HG03354 (cell line): ENCODE measurements at regions not wholly inside any gene's neighbourhood (a gene's known extent, or its start where the extent isn't known, plus 50 kb on each side); places are given as distances from the start of the nearest gene placed in this dataset.

Source experiments
- ATAC-seq: cut with Tn5 transposase; IDR thresholded peaks from one replicate; pipeline ENCODE4 v1.9.1; 2021; ENCODE audit warnings: mild to moderate bottlenecking; ENCODE audit not compliant: unreplicated experiment, poor library complexity, severe bottlenecking

DNA sequence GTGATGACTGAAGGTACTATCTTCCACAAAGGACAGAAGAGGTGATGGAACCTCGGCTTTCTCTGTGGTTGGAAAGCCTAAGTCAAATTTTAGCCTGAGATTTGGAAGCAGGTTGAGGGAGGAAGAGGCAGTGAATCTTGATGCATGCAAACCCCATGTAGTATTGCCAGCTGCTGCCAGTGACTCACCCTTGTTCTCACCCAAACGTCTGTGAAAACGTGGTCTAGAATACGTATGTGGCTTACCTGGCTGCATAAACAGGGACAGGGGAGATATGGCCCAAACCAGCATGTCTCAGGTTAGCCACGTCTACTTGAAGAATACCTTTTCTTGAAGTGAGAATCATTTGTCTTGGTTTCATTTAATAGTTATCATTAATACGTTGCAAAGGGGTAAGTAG, 438.0 kb upstream of the MAF start:
- no peak for ATAC-seq

- no peak for ATAC-seq
Observed at GRCh38 chr16:80034948-80035663, 434.6 kb upstream of the MAF start.

DNA sequence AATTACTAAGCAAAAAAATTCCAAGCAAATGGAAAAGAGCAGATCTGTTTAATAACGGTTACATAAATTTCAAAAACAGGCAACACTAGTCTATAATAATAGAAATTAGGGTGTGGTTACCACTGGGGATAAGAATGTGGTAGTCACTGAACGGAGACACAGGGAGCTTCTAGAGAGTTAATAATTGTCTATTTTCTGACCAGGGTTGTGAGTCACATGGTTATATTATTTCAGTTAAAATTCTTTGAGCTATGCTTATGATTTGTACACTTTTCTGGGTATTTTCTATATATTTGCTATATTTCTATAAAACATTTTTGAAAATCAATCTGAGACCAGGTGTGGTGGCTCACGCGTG, 433.9 kb upstream of the MAF start:
- no peak for ATAC-seq

DNA sequence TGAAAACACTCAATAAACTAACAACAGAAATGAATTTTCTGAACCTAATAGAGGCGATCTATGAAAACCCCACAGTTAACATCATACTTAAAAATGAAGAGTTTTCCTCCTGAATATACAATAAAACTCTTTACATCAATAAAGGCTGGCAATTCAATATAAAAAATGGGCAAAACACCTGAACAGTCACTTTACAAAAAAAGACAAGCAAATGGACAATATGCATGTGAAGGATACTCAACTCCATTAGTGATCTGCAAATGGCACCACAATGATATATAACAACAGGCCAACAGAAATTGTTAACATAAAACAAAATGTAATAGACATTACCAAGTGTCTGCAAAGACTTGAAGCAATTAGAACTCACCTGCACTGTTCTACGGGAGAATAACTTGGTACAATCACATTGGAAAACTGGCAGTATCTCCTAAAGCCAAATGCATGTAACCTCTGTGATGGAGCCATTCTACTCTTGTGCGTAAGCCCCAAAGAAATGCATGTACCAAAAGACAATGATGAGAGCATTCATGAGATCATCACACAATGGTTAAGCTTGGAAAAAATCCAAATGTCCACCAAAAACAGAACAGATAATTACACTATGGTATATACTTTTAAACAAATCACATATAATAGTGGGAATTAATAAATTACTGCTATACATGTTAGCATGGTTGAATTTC, 433.4 kb upstream of the MAF start:
- no peak for ATAC-seq

DNA sequence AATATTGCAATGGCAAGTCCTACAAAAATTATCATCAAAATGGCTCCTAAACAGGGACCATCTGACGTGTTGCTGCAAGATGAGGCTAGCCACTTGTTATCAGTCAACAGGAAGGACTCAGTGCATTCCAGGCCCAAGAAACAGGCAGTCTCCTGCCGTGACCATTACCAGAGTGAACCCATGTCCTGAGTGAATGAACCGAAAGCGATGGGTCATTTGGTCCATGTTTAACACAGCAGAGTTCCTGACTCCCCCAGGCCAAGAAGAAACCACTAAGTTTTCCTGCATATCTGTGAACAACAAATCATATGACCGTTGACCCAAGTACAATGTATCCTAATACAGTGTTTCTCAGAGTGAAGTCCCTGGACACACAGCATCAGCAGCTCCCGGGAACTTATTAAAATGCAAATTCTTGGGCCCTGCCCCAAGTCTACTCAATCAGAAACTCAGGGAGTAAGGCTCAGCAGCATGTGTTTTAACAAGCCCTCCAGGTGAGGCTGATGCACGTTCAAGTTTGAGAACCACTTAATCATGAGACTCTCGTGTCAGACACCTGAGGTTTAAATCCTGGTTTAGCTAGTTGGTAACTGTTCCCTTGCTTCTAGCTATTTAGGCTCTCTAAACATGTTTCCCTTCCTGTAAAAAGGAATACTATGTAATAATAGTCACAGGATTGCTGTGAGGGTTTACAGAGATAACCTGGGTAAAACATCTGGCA, 429.4 kb upstream of the MAF start:
- ATAC-seq = no peak

DNA sequence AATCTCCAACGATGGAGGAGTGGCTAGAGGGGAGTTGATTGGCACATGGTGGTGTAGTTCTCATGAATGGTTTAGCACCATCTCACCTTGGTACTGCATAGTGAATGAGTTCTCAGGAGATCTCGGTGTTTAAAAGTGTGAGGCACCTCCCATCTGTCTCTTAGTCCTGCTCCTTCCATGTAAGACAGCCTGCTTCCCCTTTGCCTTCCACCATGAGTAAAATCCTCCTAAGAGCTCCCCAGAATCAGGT, 428.8 kb upstream of the MAF start:
- ATAC-seq = no peak

DNA sequence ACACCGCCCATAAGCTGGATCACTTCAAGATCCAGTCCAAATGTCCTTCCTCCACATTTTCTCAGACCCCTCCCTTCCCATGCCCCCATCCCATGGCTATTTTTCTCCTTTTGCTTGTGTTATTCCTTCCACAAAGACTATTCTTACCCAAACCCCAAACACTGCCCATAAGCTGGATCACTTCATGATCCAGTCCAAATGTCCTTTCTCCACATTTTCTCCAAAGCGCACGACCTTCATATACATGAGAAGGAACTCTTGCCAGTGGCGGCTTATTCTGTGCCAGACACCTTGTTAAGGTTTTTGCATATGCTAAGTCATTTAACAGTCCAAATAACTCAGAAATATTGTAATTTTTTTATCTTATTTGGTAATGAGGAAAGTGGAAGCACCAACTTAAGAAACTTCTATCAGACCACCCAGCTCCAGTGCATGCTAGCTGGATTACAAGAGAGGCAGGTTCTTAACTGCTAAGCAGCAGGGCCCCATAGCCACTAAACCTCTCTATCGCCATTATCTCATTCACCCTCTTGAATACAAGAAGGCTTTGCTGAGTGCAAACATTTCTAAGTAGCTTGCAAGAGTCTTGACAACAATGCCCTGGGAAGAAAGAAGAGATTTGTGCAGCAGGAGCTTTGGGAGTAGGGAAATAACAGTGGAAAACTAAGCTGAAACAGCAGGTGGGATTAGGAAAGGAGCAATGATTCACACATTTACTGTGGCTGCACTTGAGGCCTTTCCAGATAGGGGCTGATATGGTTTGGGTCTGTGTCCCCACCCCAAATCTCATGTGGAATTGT, 428.2 kb upstream of the MAF start:
- ATAC-seq = no peak

DNA sequence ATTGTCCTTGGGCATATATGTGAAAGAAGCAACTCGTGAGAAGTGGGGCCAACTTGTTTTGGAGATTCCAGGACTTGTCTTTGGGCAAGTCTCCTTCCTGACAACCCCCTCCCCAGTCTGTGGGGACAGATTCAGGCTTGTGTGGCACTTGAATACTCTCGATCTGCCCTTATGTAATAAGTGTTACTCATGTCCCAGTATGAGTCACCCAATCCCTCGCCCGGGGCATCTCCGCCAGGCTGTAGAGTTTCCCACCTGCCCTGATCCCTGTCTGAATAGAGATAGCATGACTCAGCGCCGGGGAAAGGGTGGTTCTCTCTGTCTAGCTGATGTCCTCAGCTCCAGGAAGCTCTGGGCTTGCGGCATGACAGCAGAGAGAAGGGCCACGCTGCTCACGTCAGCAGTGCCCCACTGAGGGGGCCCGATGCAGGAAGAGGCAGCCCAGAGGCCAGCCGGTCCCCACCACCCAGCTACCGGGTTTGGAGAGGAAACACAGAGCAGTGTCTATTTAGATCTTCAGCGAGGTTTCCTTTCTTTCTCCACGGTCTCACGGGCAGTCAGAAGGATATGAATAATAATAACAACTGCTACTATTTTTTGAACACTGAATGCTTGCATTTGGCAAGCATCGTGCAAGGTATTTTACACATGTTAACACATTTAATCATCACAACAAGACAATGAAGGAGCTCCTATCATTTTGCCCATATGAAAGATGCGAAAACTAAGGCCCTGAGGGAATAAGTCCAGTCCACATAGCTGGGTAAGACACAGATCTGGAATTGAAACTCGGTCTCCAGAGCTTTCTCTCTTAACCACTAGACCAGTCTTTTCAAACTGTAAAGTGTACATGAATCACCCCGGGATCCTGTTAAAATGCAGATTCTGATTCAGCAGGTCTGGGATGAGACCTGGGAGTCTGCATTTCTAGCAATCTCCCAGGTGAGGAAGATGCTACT, 426.7 kb upstream of the MAF start:
- peak; percentile 84 for ATAC-seq

DNA sequence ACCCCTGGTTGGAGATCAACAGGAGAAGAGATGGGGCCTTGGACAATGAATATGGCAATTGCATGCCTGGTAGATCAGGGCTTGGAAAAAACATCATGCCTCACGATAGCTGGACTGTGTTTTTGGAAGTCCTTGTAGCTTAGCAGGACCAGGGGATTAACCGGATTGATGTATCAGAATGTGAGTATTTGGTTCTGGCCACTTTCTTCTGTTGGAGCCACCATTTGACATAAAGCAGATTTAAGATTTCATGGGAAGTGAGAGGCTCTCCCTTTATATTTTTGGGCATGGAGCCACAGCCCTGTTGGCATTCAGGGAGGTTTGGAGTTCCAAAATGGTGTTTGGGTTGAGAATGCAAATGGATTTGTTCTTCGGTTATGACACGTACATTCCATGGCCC, 424.7 kb upstream of the MAF start:
- ATAC-seq = no peak

GRCh38 chr16:80024443-80024842, 423.9 kb upstream of the MAF start:
- no peak for ATAC-seq

- ATAC-seq = no peak
Observed at GRCh38 chr16:80023865-80024264, 423.3 kb upstream of the MAF start.

GRCh38 chr16:80019395-80019794, 418.9 kb upstream of the MAF start:
- ATAC-seq = no peak

- no peak for ATAC-seq
Observed at GRCh38 chr16:80018466-80018865, 417.9 kb upstream of the MAF start.

DNA sequence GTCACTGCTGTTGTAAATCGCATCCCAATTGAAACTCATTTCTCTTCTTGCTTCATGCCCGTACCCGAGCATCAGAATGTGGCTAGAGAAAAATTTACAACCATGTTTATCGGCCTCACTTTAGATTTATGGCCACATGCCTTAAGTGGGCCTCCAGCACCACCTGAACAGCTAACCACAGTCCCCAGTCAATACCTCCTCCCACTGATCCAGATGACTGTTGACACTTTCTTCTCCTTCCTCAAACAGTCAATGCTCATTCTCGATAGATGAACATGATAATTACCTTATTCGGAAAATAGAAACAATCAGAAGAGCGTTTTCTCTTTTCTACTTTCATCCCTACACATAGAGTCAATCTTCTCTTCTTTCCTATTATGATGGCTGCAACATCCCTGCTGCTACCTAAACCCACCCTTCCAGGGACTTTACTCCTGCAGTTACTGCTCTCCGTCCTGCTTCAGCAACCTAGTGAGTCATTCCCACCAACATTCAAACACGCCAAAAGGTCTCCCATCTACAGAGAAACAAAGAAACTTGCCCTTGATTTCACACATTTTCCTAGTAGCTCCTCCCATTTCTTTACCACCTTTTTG, 416.3 kb upstream of the MAF start:
- ATAC-seq = no peak

DNA sequence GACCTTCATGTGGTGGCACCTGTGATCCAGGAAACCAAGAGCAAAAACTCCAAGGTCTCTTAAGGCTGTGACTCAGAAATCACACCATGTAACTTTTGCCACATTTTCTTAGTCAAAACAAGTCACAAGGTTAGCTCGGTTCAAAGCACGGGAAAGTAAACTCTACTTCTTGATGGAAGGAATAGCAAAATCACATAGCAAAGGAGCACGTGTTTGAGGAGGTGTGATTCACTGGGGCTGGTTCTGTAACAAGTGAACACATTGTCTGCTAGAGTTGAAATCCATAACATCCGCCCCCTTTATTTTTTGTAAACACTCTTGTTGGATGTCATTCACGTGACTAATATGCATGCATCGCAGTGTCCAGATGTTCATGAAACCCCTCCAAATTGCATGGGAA, 415.0 kb upstream of the MAF start:
- no peak for ATAC-seq

GRCh38 chr16:80014241-80014939, 413.9 kb upstream of the MAF start:
- no peak for ATAC-seq

GRCh38 chr16:80012586-80012985, 412.0 kb upstream of the MAF start:
- no peak for ATAC-seq

GRCh38 chr16:80009971-80010659, 409.6 kb upstream of the MAF start:
- ATAC-seq = no peak
